Neural cell (in vitro differentiated cells): ENCODE measurements at regions not wholly inside any gene's neighbourhood (a gene's known extent, or its start where the extent isn't known, plus 50 kb on each side); places are given as distances from the start of the nearest gene placed in this dataset.

Experiments
- CTCF ChIP-seq: fragments of 450-650 bp; IDR thresholded peaks from 2 replicates; pipeline ENCODE4 v1.5.1; 2014; ENCODE audit warnings: antibody characterized with exemption, mild to moderate bottlenecking, moderate library complexity; ENCODE audit not compliant: poor library complexity, severe bottlenecking
- EP300 ChIP-seq: fragments of 450-650 bp; conservative IDR thresholded peaks from 2 replicates; pipeline ENCODE4 v1.6.1; 2014; ENCODE audit warnings: antibody characterized with exemption, mild to moderate bottlenecking, moderate library complexity; ENCODE audit not compliant: poor library complexity, severe bottlenecking
- EZH2 ChIP-seq: fragments of 200-600, 300-800 bp; shearing (Covaris generic), sonication (generic); IDR thresholded peaks from 2 replicates; pipeline ENCODE4 v1.6.1; 2014; ENCODE audit warnings: antibody characterized with exemption, low read length, borderline replicate concordance, mild to moderate bottlenecking; ENCODE audit not compliant: insufficient read depth, poor library complexity, severe bottlenecking
- RAD21 ChIP-seq: fragments of 450-650 bp; conservative IDR thresholded peaks from 2 replicates; pipeline ENCODE4 v1.6.1; 2014; ENCODE audit warnings: antibody characterized with exemption, mild to moderate bottlenecking, moderate library complexity

- TF ChIP-seq CTCF (no peak), EP300 (no peak), EZH2 (no peak), RAD21 (no peak)
Measured at GRCh38 chr4:66704243-66704642, 841.1 kb downstream of the CENPC start.
